Vagina (tissue), 2 donors: ENCODE measurements at regions not wholly inside any gene's neighbourhood (a gene's known extent, or its start where the extent isn't known, plus 50 kb on each side); places are given as distances from the start of the nearest gene placed in this dataset.

Experiments used
- CTCF ChIP-seq, 3 experiments: fragments of 450-650 bp in 2 of 3; fragments of 200-600 bp in 1 of 3; sonication (generic) in 1 of 3; IDR thresholded peaks; one replicate each; pipeline ENCODE4 v1.5.1; 2017 to 2019; ENCODE audit warnings: antibody characterized with exemption in 3 of 3, mild to moderate bottlenecking in 2 of 3, moderate library complexity in 2 of 3
- POLR2A ChIP-seq, 2 donors: fragments of 450-650 bp; IDR thresholded peaks; one replicate each; pipeline ENCODE4 v1.6.1; 2017; ENCODE audit warnings: antibody characterized with exemption in 2 of 2, mild to moderate bottlenecking in 2 of 2, moderate library complexity in 2 of 2
- POLR2AphosphoS5 ChIP-seq, 2 donors: sonication (generic); formaldehyde crosslinking; IDR thresholded peaks; one replicate each; pipeline ENCODE4 v1.9.0; 2017; ENCODE audit warnings: antibody characterized with exemption in 2 of 2, mild to moderate bottlenecking in 2 of 2, low read depth in 1 of 2; ENCODE audit not compliant: insufficient read depth in 1 of 2

GRCh38 chr4:111693758-111694157 is 451.5 kb upstream of the FAM241A start:
- TF ChIP-seq POLR2AphosphoS5 (IDR thresholded peaks at IDR 0.05; ENCODE audit: insufficient read depth in 1 of 2, low read depth in 1 of 2) = no peak
- TF ChIP-seq CTCF (IDR thresholded peaks at IDR 0.05) = no peak
- no peak for TF ChIP-seq POLR2A (IDR thresholded peaks at IDR 0.05)
